Keratinocyte (primary cell): ENCODE measurements at regions not wholly inside any gene's neighbourhood (a gene's known extent, or its start where the extent isn't known, plus 50 kb on each side); places are given as distances from the start of the nearest gene placed in this dataset.

Experiments
- DNase-seq: peaks from one replicate; pipeline ENCODE4 v3.0.0-alpha.2; 2011; ENCODE audit warnings: low read depth, missing footprints, low spot score
- FAIRE-seq: peaks from 2 replicates; lab custom pipeline; 2011; peaks lifted over from hg19 to GRCh38; lab: Jason Lieb, UNC
- H2AFZ ChIP-seq: 2 replicates; pipeline ENCODE4 v1.6.0; 2012; ENCODE audit warnings: low read length, control low read depth, inconsistent platforms; ENCODE audit not compliant: control insufficient read depth
- H3K27ac ChIP-seq: 2 replicates; pipeline ENCODE4 v1.5.1; 2011; ENCODE audit warnings: low read length; ENCODE audit not compliant: control insufficient read depth, insufficient read depth
- H3K27me3 ChIP-seq: 3 replicates; pipeline ENCODE4 v1.6.0; 2011; ENCODE audit warnings: low read length; ENCODE audit not compliant: control insufficient read depth, insufficient read depth; ENCODE audit errors: extremely low read depth
- H3K36me3 ChIP-seq, 2 experiments: 2 replicates in 1 of 2; 3 replicates in 1 of 2; pipeline ENCODE4 v1.5.1; 2011; ENCODE audit warnings: low read length in 2 of 2, mild to moderate bottlenecking in 1 of 2; ENCODE audit not compliant: control insufficient read depth in 2 of 2, insufficient read depth in 2 of 2; ENCODE audit errors: extremely low read depth in 1 of 2
- H3K4me1 ChIP-seq: 3 replicates; pipeline ENCODE4 v1.5.1; 2011; ENCODE audit warnings: low read length; ENCODE audit not compliant: control insufficient read depth, insufficient read depth; ENCODE audit errors: extremely low read depth
- H3K4me2 ChIP-seq: 3 replicates; pipeline ENCODE4 v1.6.0; 2011; ENCODE audit warnings: low read depth, low read length; ENCODE audit not compliant: control insufficient read depth, insufficient read depth; ENCODE audit errors: extremely low read depth
- H3K4me3 ChIP-seq, 3 experiments: fragments of 200-600 bp in 1 of 3; sonication (generic) in 1 of 3; 2 replicates in 2 of 3; 3 replicates in 1 of 3; pipeline ENCODE4 v1.5.1; 2011 to 2016; ENCODE audit warnings: low read length in 3 of 3, mild to moderate bottlenecking in 3 of 3, control low read depth in 2 of 3, inconsistent platforms in 1 of 3, low read depth in 1 of 3, mixed read lengths in 1 of 3, mixed run types in 1 of 3, moderate library complexity in 1 of 3; ENCODE audit not compliant: control insufficient read depth in 2 of 3, insufficient read depth in 2 of 3; ENCODE audit errors: extremely low read depth in 1 of 3
- H3K79me2 ChIP-seq: 2 replicates; pipeline ENCODE4 v1.6.0; 2012; ENCODE audit warnings: low read length; ENCODE audit not compliant: control insufficient read depth, insufficient read depth
- H3K9ac ChIP-seq: 3 replicates; pipeline ENCODE4 v1.6.0; 2011; ENCODE audit warnings: low read length; ENCODE audit not compliant: control insufficient read depth, insufficient read depth; ENCODE audit errors: extremely low read depth
- H3K9me1 ChIP-seq: 3 replicates; pipeline ENCODE4 v1.6.0; 2011; ENCODE audit warnings: low read length; ENCODE audit not compliant: control insufficient read depth, insufficient read depth; ENCODE audit errors: extremely low read depth
- H3K9me3 ChIP-seq: 2 replicates; pipeline ENCODE4 v1.5.1; 2012; ENCODE audit warnings: low read depth, low read length; ENCODE audit not compliant: control insufficient read depth
- H4K20me1 ChIP-seq: 3 replicates; pipeline ENCODE4 v1.6.0; 2011; ENCODE audit warnings: low read length; ENCODE audit not compliant: control insufficient read depth, insufficient read depth; ENCODE audit errors: extremely low read depth
- CTCF ChIP-seq, 3 experiments: IDR thresholded peaks in 1 of 3; conservative IDR thresholded peaks in 1 of 3; optimal IDR thresholded peaks in 1 of 3; 2 replicates in 2 of 3; 3 replicates in 1 of 3; pipeline versions ENCODE3 to v1.5.1; 2011; ENCODE audit warnings: low read length in 3 of 3, mild to moderate bottlenecking in 3 of 3, moderate library complexity in 2 of 3, control low read depth in 1 of 3, inconsistent platforms in 1 of 3; ENCODE audit not compliant: insufficient read depth in 2 of 3; ENCODE audit errors: extremely low read depth in 1 of 3
- EZH2 ChIP-seq: IDR thresholded peaks from one replicate; pipeline ENCODE4 v1.6.1; 2012; ENCODE audit warnings: inconsistent platforms, mild to moderate bottlenecking, low read length, moderate library complexity
- dilution Hi-C: fragments of 300-500 bp; cut with MboI; formaldehyde crosslinking; loops from one replicate; pipeline ENCODE4 v1.7.0; 2020; ENCODE audit warnings: low sequenced_read_pairs; ENCODE audit not compliant: extremely low pct_ligation_motif_present

GRCh38 chr22:47816863-47817210 lies 1054.4 kb downstream of the TBC1D22A start:
- Histone ChIP-seq H3K4me2 (no peak overlapping the region), H3K79me2 (no peaks in the 10 kb centered on the region), H2AFZ (no peak overlapping the region), H4K20me1 (no peaks in the 10 kb centered on the region), H3K27me3 (no peaks in the 10 kb centered on the region), H3K9ac (no peak overlapping the region), H3K9me3 (peaks cover 3% of the 10 kb centered on the region), H3K27ac (no peak overlapping the region), H3K36me3 (no peaks in the 10 kb centered on the region), H3K4me3 (no peak overlapping the region), H3K9me1 (no peaks in the 10 kb centered on the region), H3K4me1 (no peaks in the 10 kb centered on the region)
- TF ChIP-seq CTCF (optimal IDR thresholded peaks at IDR 0.05 in 1 of 3, IDR thresholded peaks at IDR 0.05 in 1 of 3, conservative IDR thresholded peaks at IDR 0.05 in 1 of 3; ENCODE audit: extremely low read depth in 1 of 3, insufficient read depth in 2 of 3, low read length in 3 of 3) (no peak), EZH2 (no peak)
- DNase-seq (no peak), FAIRE-seq (no peak)
- dilution Hi-C loops = no loop called here

GRCh38 chr22:47816121-47816862 lies 1053.8 kb downstream of the TBC1D22A start:
- TF ChIP-seq CTCF (optimal IDR thresholded peaks at IDR 0.05 in 1 of 3, IDR thresholded peaks at IDR 0.05 in 1 of 3, conservative IDR thresholded peaks at IDR 0.05 in 1 of 3; ENCODE audit: extremely low read depth in 1 of 3, insufficient read depth in 2 of 3, low read length in 3 of 3) (no peak), EZH2 (no peak)
- dilution Hi-C loops = no loop called here

More at GRCh38 chr22:47816121-47816862, 1053.8 kb downstream of the TBC1D22A start:
- FAIRE-seq (no peak), DNase-seq (no peak)
- no peak overlapping the region for H3K4me2 ChIP-seq
- H3K36me3 ChIP-seq = no peaks in the 10 kb centered on the region
- no peaks in the 10 kb centered on the region for H3K9me1 ChIP-seq
- no peak overlapping the region for H3K4me3 ChIP-seq
- no peak overlapping the region for H3K9ac ChIP-seq
- H3K27ac ChIP-seq = no peak overlapping the region
- H3K9me3 ChIP-seq = peaks cover 3% of the 10 kb centered on the region
- no peaks in the 10 kb centered on the region for H3K4me1 ChIP-seq
- H3K79me2 ChIP-seq = no peaks in the 10 kb centered on the region
- no peaks in the 10 kb centered on the region for H3K27me3 ChIP-seq
- no peak overlapping the region for H2AFZ ChIP-seq
- no peaks in the 10 kb centered on the region for H4K20me1 ChIP-seq
